Mucosa of descending colon (tissue), 3 donors: ENCODE measurements at regions not wholly inside any gene's neighbourhood (a gene's known extent, or its start where the extent isn't known, plus 50 kb on each side); places are given as distances from the start of the nearest gene placed in this dataset.

Source experiments
- ATAC-seq: fragments of 200-7000 bp; cut with Tn5 transposase; one replicate; pipeline ENCODE4 v1.9.1; 2020; ENCODE audit warnings: mild to moderate bottlenecking, moderate library complexity
- DNase-seq, 3 donors: peaks; one replicate each; pipeline ENCODE4 v3.0.0-alpha.2; 2020
- H3K36me3 ChIP-seq: fragments of 200-600 bp; one replicate; pipeline ENCODE4 v1.8.0; 2021; ENCODE audit warnings: low read depth, mild to moderate bottlenecking
- H3K4me1 ChIP-seq: fragments of 200-600 bp; one replicate; pipeline ENCODE4 v1.8.0; 2021; ENCODE audit warnings: low read depth, mild to moderate bottlenecking
- H3K4me3 ChIP-seq: fragments of 200-600 bp; one replicate; pipeline ENCODE4 v1.8.0; 2021; ENCODE audit warnings: mild to moderate bottlenecking
- H3K9me3 ChIP-seq: fragments of 200-600 bp; one replicate; pipeline ENCODE4 v1.8.0; 2021; ENCODE audit warnings: mild to moderate bottlenecking
- intact Hi-C, 2 donors: fragments of 100-400 bp; cut with DNase I in 1 of 2; cut with micrococcal nuclease in 1 of 2; formaldehyde crosslinking; loops; one replicate each; pipeline versions ENCODE4 v1.11.0 to v1.11.1; 2022; cut with DNase I, micrococcal nuclease
- TF ChIP-seq, protein P1 (sequence below): fragments of 200-600 bp; IDR thresholded peaks from one replicate; pipeline ENCODE4 v1.8.0; 2022; ENCODE audit warnings: antibody characterized with exemption, mild to moderate bottlenecking
- donor health status: DM: no; HTN: no; CAD: no; lungs with moderate emphysema.
- donor health status: DM: no; HTN: no; CAD: no.
- donor health status: DM: no; HTN: yes; CAD: no.

DNA sequence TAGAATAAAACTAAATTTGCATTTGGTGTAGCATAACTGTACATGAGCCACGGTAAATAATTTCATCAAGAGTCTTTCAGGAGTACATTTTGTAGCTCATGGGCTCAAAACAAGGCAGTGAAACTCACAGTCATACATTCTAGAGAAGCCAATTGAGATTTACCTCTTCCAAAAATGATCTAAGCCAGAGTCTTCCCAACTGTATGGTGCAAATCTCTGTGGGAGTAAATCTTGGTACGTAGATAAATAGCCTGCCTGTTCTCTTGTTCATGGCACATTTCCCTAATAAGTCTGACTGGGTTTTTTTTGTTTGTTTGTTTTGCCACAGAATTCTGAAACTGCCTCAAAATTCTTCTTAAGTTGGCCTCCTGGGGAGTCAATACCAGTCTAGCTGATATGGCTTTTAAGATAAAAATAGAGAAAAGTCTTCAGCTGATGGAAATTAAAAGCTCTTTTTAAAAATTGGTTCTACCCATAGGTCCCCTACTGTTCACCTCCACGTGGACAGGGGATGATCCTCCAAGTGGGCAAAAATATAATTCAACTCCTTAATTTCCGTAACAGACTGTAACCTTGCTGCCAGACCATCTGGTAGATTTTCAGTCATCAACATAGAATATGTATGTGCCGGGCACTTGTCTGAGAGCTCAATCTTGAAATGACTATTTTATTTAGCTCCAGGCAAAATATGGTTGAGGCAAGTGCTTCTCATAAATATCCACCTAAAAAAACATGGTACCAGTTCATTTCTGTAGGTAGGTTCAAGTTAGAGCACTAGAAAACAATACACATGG is 365.4 kb downstream of the PDHA2 start:
- H3K4me3 ChIP-seq = no peak overlapping the region
- no peaks in the 10 kb centered on the region for H3K9me3 ChIP-seq
- no peaks in the 10 kb centered on the region for H3K36me3 ChIP-seq
- ATAC-seq (no peak), DNase-seq (no peak)
- intact Hi-C loops = no loop called here
- TF ChIP-seq, protein P1, sequence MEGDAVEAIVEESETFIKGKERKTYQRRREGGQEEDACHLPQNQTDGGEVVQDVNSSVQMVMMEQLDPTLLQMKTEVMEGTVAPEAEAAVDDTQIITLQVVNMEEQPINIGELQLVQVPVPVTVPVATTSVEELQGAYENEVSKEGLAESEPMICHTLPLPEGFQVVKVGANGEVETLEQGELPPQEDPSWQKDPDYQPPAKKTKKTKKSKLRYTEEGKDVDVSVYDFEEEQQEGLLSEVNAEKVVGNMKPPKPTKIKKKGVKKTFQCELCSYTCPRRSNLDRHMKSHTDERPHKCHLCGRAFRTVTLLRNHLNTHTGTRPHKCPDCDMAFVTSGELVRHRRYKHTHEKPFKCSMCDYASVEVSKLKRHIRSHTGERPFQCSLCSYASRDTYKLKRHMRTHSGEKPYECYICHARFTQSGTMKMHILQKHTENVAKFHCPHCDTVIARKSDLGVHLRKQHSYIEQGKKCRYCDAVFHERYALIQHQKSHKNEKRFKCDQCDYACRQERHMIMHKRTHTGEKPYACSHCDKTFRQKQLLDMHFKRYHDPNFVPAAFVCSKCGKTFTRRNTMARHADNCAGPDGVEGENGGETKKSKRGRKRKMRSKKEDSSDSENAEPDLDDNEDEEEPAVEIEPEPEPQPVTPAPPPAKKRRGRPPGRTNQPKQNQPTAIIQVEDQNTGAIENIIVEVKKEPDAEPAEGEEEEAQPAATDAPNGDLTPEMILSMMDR = no peak
- H3K4me1 ChIP-seq = no peaks in the 10 kb centered on the region

GRCh38 chr4:96227515-96227914 is 387.6 kb downstream of the PDHA2 start:
- H3K9me3 ChIP-seq = no peaks in the 10 kb centered on the region
- no peak overlapping the region for H3K4me3 ChIP-seq
- no peaks in the 10 kb centered on the region for H3K4me1 ChIP-seq
- TF ChIP-seq, protein P1 = no peak
- ATAC-seq (no peak), DNase-seq (no peak)
- intact Hi-C loops = no loop called here
- no peaks in the 10 kb centered on the region for H3K36me3 ChIP-seq

GRCh38 chr4:96228463-96228862 is 388.6 kb downstream of the PDHA2 start:
- Histone ChIP-seq H3K4me1 (no peaks in the 10 kb centered on the region), H3K9me3 (no peaks in the 10 kb centered on the region), H3K4me3 (no peak overlapping the region), H3K36me3 (no peaks in the 10 kb centered on the region)
- DNase-seq = no peak
- intact Hi-C loops = no loop called here
- ATAC-seq = no peak
- TF ChIP-seq, protein P1 = no peak

- no peaks in the 10 kb centered on the region for H3K36me3 ChIP-seq
- H3K9me3 ChIP-seq = peaks cover 5% of the 10 kb centered on the region
- H3K4me1 ChIP-seq = no peaks in the 10 kb centered on the region
- TF ChIP-seq, protein P1 = no peak
- H3K4me3 ChIP-seq = no peak overlapping the region
- no peak for DNase-seq
- no peak for ATAC-seq
- intact Hi-C loops = no loop called here
These were observed 400.1 kb downstream of the PDHA2 start for GRCh38 chr4:96240041-96240440.

- Histone ChIP-seq H3K36me3 (no peaks in the 10 kb centered on the region), H3K4me1 (no peaks in the 10 kb centered on the region), H3K4me3 (no peak overlapping the region), H3K9me3 (peaks cover 5% of the 10 kb centered on the region)
- DNase-seq (no peak), ATAC-seq (no peak)
- intact Hi-C loops = no loop called here
- TF ChIP-seq, protein P1 = no peak
These were observed 401.9 kb downstream of the PDHA2 start for GRCh38 chr4:96241819-96242218.

- DNase-seq = no peak
- H3K36me3 ChIP-seq = no peaks in the 10 kb centered on the region
- no peak for ATAC-seq
- TF ChIP-seq, protein P1 = no peak
- intact Hi-C loops = no loop called here
- no peaks in the 10 kb centered on the region for H3K4me1 ChIP-seq
- H3K4me3 ChIP-seq = no peak overlapping the region
- no peaks in the 10 kb centered on the region for H3K9me3 ChIP-seq
These were observed 407.2 kb downstream of the PDHA2 start for GRCh38 chr4:96247096-96247495.
